ENCODE measurements at regions not wholly inside any gene's neighbourhood (a gene's known extent, or its start where the extent isn't known, plus 50 kb on each side); places are given as distances from the start of the nearest gene placed in this dataset.

GRCh38 chr10:91150631-91151030 lies 69.8 kb upstream of the PCGF5 start:
- TF ChIP-seq POLR2A (IDR thresholded peaks at IDR 0.05; ENCODE audit: low read length) (no peak), GATA1 (IDR thresholded peaks at IDR 0.05; ENCODE audit: low read depth, low read length) (no peak)

Data from erythroblast (primary cell).